CD4-positive, alpha-beta T cell (primary cell): ENCODE measurements at regions not wholly inside any gene's neighbourhood (a gene's known extent, or its start where the extent isn't known, plus 50 kb on each side); places are given as distances from the start of the nearest gene placed in this dataset.

Source experiments
- ATAC-seq: fragments of 200-7000 bp; cut with Tn5 transposase; one replicate; pipeline ENCODE4 v1.10.0; 2022; ENCODE audit warnings: mild to moderate bottlenecking; ENCODE audit not compliant: poor library complexity
- CTCF ChIA-PET: fragments of 350-600 bp; sonication (Branson Sonifier 250); formaldehyde crosslinking; loops from one replicate; lab custom pipeline; 2021; ENCODE audit warnings: antibody characterized with exemption, inconsistent platforms; lab: Charles Lee
- POLR2A ChIA-PET: fragments of 350-600 bp; sonication (Branson Sonifier 250); formaldehyde crosslinking; loops from one replicate; lab custom pipeline; 2021; ENCODE audit warnings: antibody characterized with exemption, inconsistent platforms; lab: Charles Lee
- DNase-seq, 14 experiments: peaks; one replicate each; pipeline ENCODE4 v3.0.0-alpha.2; 2013 to 2020; ENCODE audit warnings: mixed read lengths in 2 of 14
- H3K27ac ChIP-seq, 2 donors: one replicate each; pipeline versions ENCODE4 v1.5.1 to v1.7.0; 2013; ENCODE audit warnings: low read length in 2 of 2, low read depth in 1 of 2, mild to moderate bottlenecking in 1 of 2
- H3K27me3 ChIP-seq, 2 experiments: 1 replicate in 1 of 2; 2 replicates in 1 of 2; pipeline versions ENCODE4 v1.6.1 to v1.7.0; 2013; ENCODE audit warnings: low read length in 2 of 2, control low read depth in 1 of 2, mild to moderate bottlenecking in 1 of 2, moderate library complexity in 1 of 2; ENCODE audit not compliant: insufficient read depth in 2 of 2, control insufficient read depth in 1 of 2
- H3K36me3 ChIP-seq: one replicate; pipeline ENCODE4 v1.6.1; 2013; ENCODE audit warnings: low read length, control low read depth; ENCODE audit not compliant: insufficient read depth
- H3K4me1 ChIP-seq: one replicate; pipeline ENCODE4 v1.6.1; 2013; ENCODE audit warnings: low read length, control low read depth; ENCODE audit not compliant: insufficient read depth
- H3K4me3 ChIP-seq: one replicate; pipeline ENCODE4 v1.5.1; 2013; ENCODE audit warnings: mild to moderate bottlenecking, low read length, moderate library complexity
- H3K9me3 ChIP-seq, 2 experiments: 1 replicate in 1 of 2; 2 replicates in 1 of 2; pipeline versions ENCODE4 v1.6.1 to v1.7.0; 2013; ENCODE audit warnings: low read length in 2 of 2, mild to moderate bottlenecking in 2 of 2, control low read depth in 1 of 2, moderate library complexity in 1 of 2; ENCODE audit not compliant: control insufficient read depth in 1 of 2, insufficient read depth in 1 of 2
- H3K27ac Mint-ChIP-seq: one replicate; pipeline ENCODE4 v1.8.0; 2020; ENCODE audit warnings: mixed read lengths
- H3K27me3 Mint-ChIP-seq: one replicate; pipeline ENCODE4 v1.8.0; 2021; ENCODE audit warnings: mixed read lengths
- H3K36me3 Mint-ChIP-seq: one replicate; pipeline ENCODE4 v1.8.0; 2021; ENCODE audit warnings: low read depth, mixed read lengths
- H3K4me1 Mint-ChIP-seq: one replicate; pipeline ENCODE4 v1.8.0; 2021; ENCODE audit warnings: low read depth, mixed read lengths
- H3K4me3 Mint-ChIP-seq: one replicate; pipeline ENCODE4 v1.8.0; 2020; ENCODE audit warnings: mild to moderate bottlenecking, mixed read lengths
- H3K9me3 Mint-ChIP-seq: one replicate; pipeline ENCODE4 v1.8.0; 2020; ENCODE audit warnings: mixed read lengths
- CTCF ChIP-seq: fragments of 200-600 bp; IDR thresholded peaks from one replicate; pipeline ENCODE4 v1.8.0; 2022; ENCODE audit warnings: antibody characterized with exemption, mild to moderate bottlenecking
- intact Hi-C, 2 experiments: fragments of 100-400 bp; cut with DNase I in 1 of 2; cut with micrococcal nuclease in 1 of 2; formaldehyde crosslinking; loops; one replicate each; pipeline versions ENCODE4 v1.15.1 to v1.9.0; 2023 to 2025; cut with DNase I, micrococcal nuclease

- H3K36me3 Mint-ChIP-seq = no peaks in the 10 kb centered on the region
- H3K36me3 ChIP-seq = no peaks in the 10 kb centered on the region
- H3K27me3 Mint-ChIP-seq = no peaks in the 10 kb centered on the region
- H3K9me3 Mint-ChIP-seq = peaks cover 4% of the 10 kb centered on the region
- no peak for ATAC-seq
- H3K27ac Mint-ChIP-seq = no peak overlapping the region
- no peaks in the 10 kb centered on the region for H3K27me3 ChIP-seq
- no peaks in the 10 kb centered on the region for H3K9me3 ChIP-seq
- ChIA-PET CTCF (no interaction called here), POLR2A (no interaction called here)
- DNase-seq = no peak
- no peak overlapping the region for H3K4me3 ChIP-seq
- H3K4me1 Mint-ChIP-seq = no peaks in the 10 kb centered on the region
- intact Hi-C loops = no loop called here
- no peaks in the 10 kb centered on the region for H3K4me1 ChIP-seq
- TF ChIP-seq CTCF = no peak
- no peak overlapping the region for H3K27ac ChIP-seq
- H3K4me3 Mint-ChIP-seq = no peak overlapping the region
Observed at GRCh38 chr6:80548532-80548931, 442.1 kb downstream of the BCKDHB start.

GRCh38 chr6:80547827-80548226, 441.4 kb downstream of the BCKDHB start:
- no peaks in the 10 kb centered on the region for H3K36me3 ChIP-seq
- no peak for TF ChIP-seq CTCF
- H3K27ac ChIP-seq = no peak overlapping the region
- no peaks in the 10 kb centered on the region for H3K4me1 Mint-ChIP-seq
- no peak overlapping the region for H3K27ac Mint-ChIP-seq
- DNase-seq = no peak
- H3K27me3 ChIP-seq = no peaks in the 10 kb centered on the region
- intact Hi-C loops = no loop called here
- no peaks in the 10 kb centered on the region for H3K27me3 Mint-ChIP-seq
- H3K4me3 Mint-ChIP-seq = no peak overlapping the region
- no peaks in the 10 kb centered on the region for H3K4me1 ChIP-seq
- H3K9me3 Mint-ChIP-seq = peaks cover 4% of the 10 kb centered on the region
- H3K9me3 ChIP-seq = no peaks in the 10 kb centered on the region
- no peaks in the 10 kb centered on the region for H3K36me3 Mint-ChIP-seq
- H3K4me3 ChIP-seq = no peak overlapping the region
- no peak for ATAC-seq
- CTCF ChIA-PET = no interaction called here
- POLR2A ChIA-PET = no interaction called here

GRCh38 chr6:80544976-80545722, 438.7 kb downstream of the BCKDHB start:
- ChIA-PET POLR2A (no interaction called here), CTCF (no interaction called here)
- intact Hi-C loops = no loop called here

More at GRCh38 chr6:80544976-80545722, 438.7 kb downstream of the BCKDHB start:
- Mint-ChIP-seq H3K4me3 (no peak overlapping the region), H3K4me1 (no peaks in the 10 kb centered on the region), H3K36me3 (no peaks in the 10 kb centered on the region), H3K9me3 (peaks cover 4% of the 10 kb centered on the region), H3K27ac (no peak overlapping the region), H3K27me3 (no peaks in the 10 kb centered on the region)
- H3K27ac ChIP-seq = no peak overlapping the region
- no peaks in the 10 kb centered on the region for H3K27me3 ChIP-seq
- no peak for ATAC-seq
- H3K4me3 ChIP-seq = no peak overlapping the region
- H3K9me3 ChIP-seq = no peaks in the 10 kb centered on the region
- no peak for DNase-seq
- no peaks in the 10 kb centered on the region for H3K4me1 ChIP-seq
- TF ChIP-seq CTCF = no peak
- no peaks in the 10 kb centered on the region for H3K36me3 ChIP-seq
